ENCODE measurements at regions not wholly inside any gene's neighbourhood (a gene's known extent, or its start where the extent isn't known, plus 50 kb on each side); places are given as distances from the start of the nearest gene placed in this dataset.

DNA sequence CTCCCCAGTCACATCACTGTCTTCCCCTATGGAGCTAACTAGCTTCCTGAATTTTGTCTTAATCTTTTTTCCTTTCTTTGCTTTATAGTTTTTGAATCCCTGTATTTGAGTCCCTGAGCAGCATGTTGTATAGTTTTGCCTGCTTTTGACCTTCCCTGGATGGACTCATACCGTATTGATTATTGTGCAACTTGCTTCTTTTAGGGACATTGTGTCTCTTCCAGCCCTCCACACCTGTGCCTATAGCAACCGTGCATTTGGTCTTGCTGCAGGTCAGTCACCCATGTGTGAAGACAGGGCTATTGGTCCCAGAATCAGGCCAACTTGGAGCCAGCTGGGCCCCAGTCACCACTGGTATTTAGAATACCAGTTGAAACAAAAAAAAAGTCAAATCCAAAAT, 158.9 kb upstream of the ADCY1 start:
- DNase-seq = no peak
- Histone ChIP-seq H3K27ac (no peak overlapping the region), H3K27me3 (no peaks in the 10 kb centered on the region), H3K4me1 (no peaks in the 10 kb centered on the region), H3K36me3 (no peaks in the 10 kb centered on the region), H3K9me3 (peaks cover 0 to 12% (median 0%) of the 10 kb centered on the region in 3 donors), H3K4me3 (no peak overlapping the region)
- intact Hi-C loops (cut with DNase I) = no loop called here
- WGBS, 2 donors = 87% methylated on average over 2 of the region's 2 CpGs
- TF ChIP-seq, protein P1, sequence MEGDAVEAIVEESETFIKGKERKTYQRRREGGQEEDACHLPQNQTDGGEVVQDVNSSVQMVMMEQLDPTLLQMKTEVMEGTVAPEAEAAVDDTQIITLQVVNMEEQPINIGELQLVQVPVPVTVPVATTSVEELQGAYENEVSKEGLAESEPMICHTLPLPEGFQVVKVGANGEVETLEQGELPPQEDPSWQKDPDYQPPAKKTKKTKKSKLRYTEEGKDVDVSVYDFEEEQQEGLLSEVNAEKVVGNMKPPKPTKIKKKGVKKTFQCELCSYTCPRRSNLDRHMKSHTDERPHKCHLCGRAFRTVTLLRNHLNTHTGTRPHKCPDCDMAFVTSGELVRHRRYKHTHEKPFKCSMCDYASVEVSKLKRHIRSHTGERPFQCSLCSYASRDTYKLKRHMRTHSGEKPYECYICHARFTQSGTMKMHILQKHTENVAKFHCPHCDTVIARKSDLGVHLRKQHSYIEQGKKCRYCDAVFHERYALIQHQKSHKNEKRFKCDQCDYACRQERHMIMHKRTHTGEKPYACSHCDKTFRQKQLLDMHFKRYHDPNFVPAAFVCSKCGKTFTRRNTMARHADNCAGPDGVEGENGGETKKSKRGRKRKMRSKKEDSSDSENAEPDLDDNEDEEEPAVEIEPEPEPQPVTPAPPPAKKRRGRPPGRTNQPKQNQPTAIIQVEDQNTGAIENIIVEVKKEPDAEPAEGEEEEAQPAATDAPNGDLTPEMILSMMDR (IDR thresholded peaks at IDR 0.05) = no peak
- TF ChIP-seq POLR2A (IDR thresholded peaks at IDR 0.05) = no peak

DNA sequence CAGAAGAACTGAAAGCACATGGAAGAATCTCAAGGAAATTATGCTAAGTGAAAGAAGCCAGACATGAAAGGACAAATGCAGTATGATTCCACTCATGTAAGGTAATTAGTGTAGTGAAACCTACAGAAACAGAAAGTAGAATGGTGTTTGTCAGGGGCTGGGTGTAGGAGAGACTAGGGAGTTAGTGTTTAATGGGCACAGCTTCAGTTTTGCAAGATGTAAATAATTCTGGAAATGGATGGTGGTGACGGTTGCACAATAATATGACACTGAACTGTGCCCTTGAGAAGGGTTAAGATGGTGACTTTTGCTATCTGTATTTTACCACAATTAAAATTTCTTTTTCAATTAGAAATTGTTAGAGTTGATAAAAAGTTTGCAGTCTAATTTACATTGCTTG, 157.3 kb upstream of the ADCY1 start:
- Histone ChIP-seq H3K4me3 (no peak overlapping the region), H3K9me3 (peaks cover 0 to 6% (median 0%) of the 10 kb centered on the region in 3 donors), H3K4me1 (no peaks in the 10 kb centered on the region), H3K36me3 (no peaks in the 10 kb centered on the region), H3K27me3 (no peaks in the 10 kb centered on the region), H3K27ac (no peak overlapping the region)
- TF ChIP-seq POLR2A (IDR thresholded peaks at IDR 0.05) = no peak
- TF ChIP-seq, protein P1 (IDR thresholded peaks at IDR 0.05) = no peak
- intact Hi-C loops (cut with DNase I) = no loop called here
- WGBS, 2 donors = 57 to 87% methylated on average over 1 of the region's 1 CpG
- DNase-seq = no peak

DNA sequence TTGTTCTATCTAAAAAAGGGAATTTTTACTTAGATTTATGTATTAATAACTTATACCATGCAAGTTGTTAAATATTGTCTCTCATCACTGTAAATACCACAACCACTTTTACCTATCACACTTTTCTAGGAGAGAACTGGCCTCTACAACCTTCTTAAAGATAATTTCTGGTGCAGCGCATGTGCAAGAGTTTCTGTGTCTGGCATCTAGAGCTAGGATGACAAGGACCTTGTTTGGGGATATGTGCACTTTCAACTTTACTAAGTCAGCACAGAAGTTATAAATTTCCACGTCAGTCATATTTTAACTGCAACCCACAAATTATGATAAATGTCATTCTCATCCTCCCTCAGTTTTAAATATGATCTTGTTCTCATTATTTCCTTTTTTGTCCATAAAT, 156.9 kb upstream of the ADCY1 start:
- no peak for TF ChIP-seq POLR2A (IDR thresholded peaks at IDR 0.05)
- TF ChIP-seq, protein P1 (IDR thresholded peaks at IDR 0.05) = no peak
- H3K4me1 ChIP-seq = no peaks in the 10 kb centered on the region
- 70 to 77% methylated on average over 2 of the region's 2 CpGs for WGBS, 2 donors

DNA sequence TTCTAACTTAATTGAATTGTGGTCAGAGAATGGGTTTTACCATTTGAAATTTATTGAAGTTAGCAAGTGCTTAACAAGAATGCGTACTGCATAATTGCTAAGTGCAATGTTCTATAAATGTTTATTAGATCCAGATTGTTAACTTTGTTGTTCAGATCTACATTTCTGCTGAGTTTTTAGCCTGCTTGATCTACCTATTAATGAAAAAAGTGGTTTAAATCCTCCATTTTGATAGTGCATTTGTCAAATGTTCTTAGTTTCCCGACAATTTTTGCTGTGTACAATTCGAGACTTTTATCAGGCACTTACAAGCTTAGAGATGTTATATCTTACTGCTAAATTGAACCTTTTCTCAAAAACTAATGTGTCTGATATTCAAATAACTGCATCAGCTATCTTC, 156.4 kb upstream of the ADCY1 start:
- no peaks in the 10 kb centered on the region for H3K4me1 ChIP-seq
- intact Hi-C loops (cut with DNase I) = no loop called here
- no peaks in the 10 kb centered on the region for H3K9me3 ChIP-seq
- H3K4me3 ChIP-seq = no peak overlapping the region
- no peak for DNase-seq
- no peaks in the 10 kb centered on the region for H3K27me3 ChIP-seq
- 83 to 85% methylated on average over 3 of the region's 3 CpGs for WGBS, 2 donors
- no peaks in the 10 kb centered on the region for H3K36me3 ChIP-seq
- TF ChIP-seq, protein P1 (IDR thresholded peaks at IDR 0.05) = no peak
- no peak for TF ChIP-seq POLR2A (IDR thresholded peaks at IDR 0.05)
- no peak overlapping the region for H3K27ac ChIP-seq

More for the DNA sequence above, 156.9 kb upstream of the ADCY1 start:
- H3K27me3 ChIP-seq = no peaks in the 10 kb centered on the region
- no peak for DNase-seq
- H3K36me3 ChIP-seq = no peaks in the 10 kb centered on the region
- intact Hi-C loops (cut with DNase I) = no loop called here
- H3K27ac ChIP-seq = no peak overlapping the region
- H3K4me3 ChIP-seq = no peak overlapping the region
- H3K9me3 ChIP-seq = peaks cover 0 to 3% (median 0%) of the 10 kb centered on the region in 3 donors

DNA sequence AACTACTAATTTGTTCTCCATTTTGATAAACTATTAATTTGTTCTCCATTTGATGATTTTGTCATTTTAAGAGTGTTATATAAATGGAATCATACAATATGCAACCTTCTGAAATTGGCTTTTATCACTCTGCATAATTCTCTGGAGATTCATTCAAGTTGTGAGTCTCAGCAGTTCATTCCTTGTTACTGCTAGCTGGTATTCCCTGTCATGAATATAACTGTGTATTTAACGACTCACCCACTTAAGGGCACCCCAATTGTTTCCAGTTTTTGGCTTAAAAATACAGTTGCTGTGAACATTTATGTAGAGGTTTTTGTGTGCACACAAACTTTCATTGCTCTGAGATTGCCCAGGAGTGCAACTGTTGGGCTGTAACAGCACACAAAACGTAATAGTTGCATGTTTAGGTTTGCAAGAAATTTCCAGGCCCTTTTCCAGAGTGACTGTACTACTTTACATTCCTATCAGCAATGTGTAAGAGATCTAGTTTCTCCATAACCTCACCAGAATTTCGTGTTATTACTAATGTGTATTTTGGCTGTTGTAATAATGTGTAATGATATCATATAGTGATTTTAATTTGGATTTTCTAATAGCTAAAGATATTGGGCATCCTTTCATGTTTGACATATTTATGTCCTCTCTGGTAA, 153.2 kb upstream of the ADCY1 start:
- DNase-seq = no peak
- no peaks in the 10 kb centered on the region for H3K4me1 ChIP-seq
- WGBS, 2 donors = 32 to 38% methylated on average over 3 of the region's 3 CpGs
- no peak overlapping the region for H3K4me3 ChIP-seq
- H3K9me3 ChIP-seq = no peaks in the 10 kb centered on the region
- H3K27me3 ChIP-seq = peaks cover 0 to 6% (median 0%) of the 10 kb centered on the region in 4 donors
- H3K36me3 ChIP-seq = no peaks in the 10 kb centered on the region
- intact Hi-C loops (cut with DNase I) = no loop called here
- TF ChIP-seq, protein P1 (IDR thresholded peaks at IDR 0.05) = no peak
- no peak for TF ChIP-seq POLR2A (IDR thresholded peaks at IDR 0.05)
- H3K27ac ChIP-seq = no peak overlapping the region

Data from esophagus squamous epithelium (tissue), 5 donors.